NCI-H774 (cell line): ENCODE measurements at regions not wholly inside any gene's neighbourhood (a gene's known extent, or its start where the extent isn't known, plus 50 kb on each side); places are given as distances from the start of the nearest gene placed in this dataset.
"Not testable (repeated sequence)": the region's sequence is repeated elsewhere in the genome, so short reads cannot be mapped to it uniquely, and the experiment has no call there.

Experiments used
- DNase-seq: peaks from one replicate; lab custom pipeline; 2025; lab: John Stamatoyannopoulos, UW

- DNase-seq = not testable (repeated sequence)
Measured at GRCh38 chr4:189888407-189888806, 52.3 kb upstream of the FRG1 start.
